Bone marrow (tissue), 2 donors: ENCODE measurements at regions not wholly inside any gene's neighbourhood (a gene's known extent, or its start where the extent isn't known, plus 50 kb on each side); places are given as distances from the start of the nearest gene placed in this dataset.

Source experiments
- DNase-seq, 2 donors: peaks; one replicate each; lab custom pipeline; 2025; lab: John Stamatoyannopoulos, UW

DNA sequence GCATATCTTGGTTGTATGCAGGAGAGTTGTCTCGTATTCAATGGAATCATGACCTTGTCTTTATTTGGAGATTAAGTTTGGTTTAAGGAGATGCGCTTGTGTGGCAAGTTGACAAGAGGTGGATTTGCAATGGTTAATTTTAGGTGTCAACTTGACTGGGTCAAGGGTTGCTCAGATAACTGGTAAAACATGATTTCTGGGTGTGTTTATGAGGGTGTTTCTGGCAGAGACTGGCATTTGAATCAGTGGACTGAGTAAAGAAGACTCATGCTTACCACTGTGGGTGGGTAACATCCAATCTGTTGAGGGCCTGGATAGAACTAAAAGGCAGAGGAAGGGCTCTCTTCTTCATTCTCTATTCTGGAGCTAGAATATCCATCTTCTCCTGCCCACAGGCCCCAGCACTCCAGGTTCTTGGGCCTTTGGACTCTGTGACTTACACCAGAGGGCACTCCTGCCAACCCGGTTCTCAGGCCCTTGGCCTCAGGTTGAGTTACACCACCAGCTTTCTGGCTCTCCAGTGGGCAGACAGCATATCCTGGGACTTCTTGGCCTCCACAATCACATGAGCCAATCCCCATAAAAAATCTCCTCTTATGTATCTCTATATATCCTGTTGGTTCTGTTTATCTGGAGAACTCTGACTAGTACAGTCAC lies 141.5 kb upstream of the ARID2 start:
- DNase-seq: no peak

DNA sequence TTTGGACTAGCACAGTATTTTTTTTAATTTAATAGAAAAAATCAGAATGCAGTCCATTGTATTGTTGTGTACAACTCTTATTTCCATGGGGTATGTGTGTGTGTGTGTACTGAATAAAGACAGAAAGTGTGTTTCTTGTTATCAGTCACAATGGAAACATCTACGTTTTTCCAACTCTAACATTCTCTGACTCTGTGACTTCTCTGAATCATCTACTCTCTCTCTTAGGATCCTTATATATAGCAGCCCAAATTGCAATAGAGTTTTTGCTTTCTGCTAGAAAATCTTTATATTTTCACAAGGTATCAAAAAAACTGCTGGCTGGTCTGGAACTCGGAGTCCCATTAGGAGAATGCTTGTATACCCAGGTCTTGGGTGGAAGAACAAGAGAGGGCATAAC lies 138.9 kb upstream of the ARID2 start:
- no peak for DNase-seq

DNA sequence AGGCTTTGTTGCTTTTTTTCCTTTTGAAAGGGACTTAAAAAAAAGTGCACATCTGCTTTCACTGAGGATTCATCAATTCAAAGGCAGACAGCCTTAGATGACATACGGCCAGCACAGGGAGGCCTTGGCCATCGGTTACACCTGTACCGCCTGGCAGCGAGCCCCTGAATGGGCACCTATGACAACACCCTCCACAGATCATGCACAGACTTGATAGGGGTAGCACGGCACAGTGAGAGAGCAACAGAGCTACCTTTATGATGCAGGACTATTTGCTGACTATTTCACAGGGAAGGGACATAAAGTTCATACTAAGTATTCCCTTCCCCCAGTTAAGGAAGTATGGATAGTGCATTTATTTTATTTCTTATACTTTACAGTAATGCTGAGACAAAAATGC lies 137.9 kb upstream of the ARID2 start:
- DNase-seq: no peak

DNA sequence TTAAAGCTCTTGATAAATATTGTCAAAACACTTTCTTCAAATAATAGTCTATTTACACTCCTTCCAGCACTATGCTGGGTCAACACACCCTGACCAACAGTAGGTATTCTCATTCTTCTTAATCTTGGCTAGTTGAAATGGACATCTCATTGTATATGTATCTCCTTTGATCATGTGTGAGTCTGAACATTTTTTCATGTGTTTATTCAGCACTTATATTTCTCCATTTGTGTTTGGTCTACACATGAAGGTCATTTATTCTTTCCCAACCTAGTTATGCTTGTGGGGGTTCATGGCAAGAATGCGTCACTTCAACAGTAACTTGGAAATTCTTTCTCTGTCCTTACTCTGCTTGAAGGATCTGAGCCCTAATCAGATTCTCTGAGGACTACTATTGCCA lies 133.1 kb upstream of the ARID2 start:
- no peak for DNase-seq

DNA sequence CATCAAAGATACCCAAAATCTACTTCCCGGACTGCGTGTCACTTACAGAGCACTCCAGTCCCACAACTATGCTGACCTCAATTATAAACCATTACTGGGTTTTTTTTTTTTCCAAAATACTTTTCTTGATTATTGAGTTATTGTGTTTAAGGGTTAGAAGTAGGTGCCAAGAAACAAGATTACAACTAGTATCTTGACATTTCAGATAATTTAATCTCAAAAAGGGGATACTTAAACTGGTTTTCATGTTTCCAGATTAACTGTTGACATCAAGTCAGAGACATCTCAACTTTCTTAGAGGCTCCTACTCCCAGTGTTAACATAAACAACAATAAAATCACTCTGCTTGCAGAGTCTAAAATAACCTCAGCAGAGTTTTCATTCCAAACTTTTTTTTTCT lies 131.2 kb upstream of the ARID2 start:
- no peak for DNase-seq

DNA sequence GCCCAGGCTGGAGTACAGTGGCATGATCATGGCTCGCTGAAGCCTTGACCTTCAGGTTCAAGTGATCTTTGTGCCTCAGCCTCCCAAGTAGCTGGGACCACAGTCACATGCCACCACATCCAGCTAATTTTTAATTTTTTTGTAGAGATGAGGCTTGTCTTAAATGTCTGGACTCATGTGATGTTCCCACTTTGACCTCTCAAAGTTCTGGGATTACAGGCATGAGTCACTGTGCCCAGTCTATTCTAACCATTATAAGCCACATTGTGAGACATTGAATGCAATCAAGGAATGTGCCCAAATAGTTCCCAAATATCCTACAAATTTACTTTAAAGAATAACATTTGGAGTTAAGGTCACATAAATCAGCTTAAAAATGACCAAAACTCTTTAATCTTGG lies 130.7 kb upstream of the ARID2 start:
- DNase-seq: no peak

DNA sequence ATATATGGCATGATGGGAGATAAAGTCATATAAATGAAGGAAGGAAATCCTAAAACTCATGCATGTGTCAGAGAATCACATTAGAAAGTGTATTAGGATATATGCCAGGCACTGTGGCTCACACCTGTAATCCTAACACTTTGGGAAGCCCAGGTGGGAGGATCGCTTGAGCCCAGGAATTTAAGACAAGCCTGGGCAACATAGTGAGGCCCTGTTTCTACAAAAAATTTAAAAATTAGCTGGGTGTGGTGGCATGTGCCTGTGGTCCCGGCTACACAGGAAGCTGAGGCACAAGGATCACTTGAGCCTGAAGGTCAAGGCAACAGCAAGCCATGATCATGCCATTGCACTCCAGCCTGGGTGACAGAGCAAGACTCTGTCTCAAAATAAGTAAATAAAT lies 130.3 kb upstream of the ARID2 start:
- DNase-seq: no peak

DNA sequence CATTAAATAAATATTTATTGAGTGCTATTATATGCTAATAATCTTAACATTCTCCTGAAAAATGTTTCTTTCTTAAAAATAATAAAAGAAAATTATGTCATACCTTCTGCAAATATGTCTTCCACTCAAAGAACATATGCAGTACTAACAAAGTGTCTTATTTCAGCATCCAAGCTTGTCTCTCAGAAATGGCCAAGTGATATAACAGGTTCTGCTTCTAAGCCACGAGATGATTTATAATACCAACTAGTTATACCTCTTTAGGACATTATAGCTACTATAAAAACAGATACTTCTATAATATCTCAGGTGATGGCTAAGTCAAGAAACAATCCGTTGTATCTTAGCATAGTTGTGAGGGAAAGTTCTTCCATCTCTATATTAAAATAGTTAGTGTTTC lies 128.1 kb upstream of the ARID2 start:
- DNase-seq: no peak

DNA sequence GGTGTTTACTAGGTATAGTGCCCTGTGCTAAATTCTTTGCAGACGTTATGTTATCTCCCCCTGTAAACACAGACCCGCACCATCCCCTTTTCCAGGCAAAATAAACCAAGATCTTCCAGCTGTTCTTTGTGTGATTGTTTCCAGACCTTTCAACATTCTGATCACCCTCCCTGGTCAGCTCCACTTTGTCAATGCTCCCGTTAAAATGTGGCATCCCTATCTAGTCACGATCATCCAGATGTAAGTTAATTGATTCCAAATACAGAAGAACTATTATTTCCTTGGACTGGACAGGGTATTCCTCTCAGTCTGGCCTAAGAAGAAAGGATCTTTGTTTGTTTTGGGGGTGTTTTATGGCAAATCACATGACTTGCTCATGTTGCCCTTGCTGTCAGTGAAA lies 127.6 kb upstream of the ARID2 start:
- no peak for DNase-seq

DNA sequence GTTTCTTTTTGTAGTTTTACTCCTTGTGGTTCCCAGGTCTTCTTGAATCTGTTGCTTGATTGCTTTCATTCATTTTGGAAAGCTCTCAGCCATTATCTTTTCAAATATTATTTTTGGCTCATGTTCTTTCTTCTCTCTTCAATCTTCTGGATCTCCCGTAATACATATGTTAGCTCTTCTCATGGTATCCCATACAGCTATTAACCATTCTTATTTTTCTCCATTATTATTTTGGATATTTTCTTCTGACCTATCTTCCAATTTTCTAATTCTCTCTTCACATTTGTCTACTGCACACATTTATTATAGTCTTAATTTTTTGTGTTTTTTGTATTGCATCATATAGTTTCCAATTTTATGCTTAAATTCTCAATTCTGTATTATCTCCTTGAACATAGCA lies 123.9 kb upstream of the ARID2 start:
- no peak for DNase-seq

DNA sequence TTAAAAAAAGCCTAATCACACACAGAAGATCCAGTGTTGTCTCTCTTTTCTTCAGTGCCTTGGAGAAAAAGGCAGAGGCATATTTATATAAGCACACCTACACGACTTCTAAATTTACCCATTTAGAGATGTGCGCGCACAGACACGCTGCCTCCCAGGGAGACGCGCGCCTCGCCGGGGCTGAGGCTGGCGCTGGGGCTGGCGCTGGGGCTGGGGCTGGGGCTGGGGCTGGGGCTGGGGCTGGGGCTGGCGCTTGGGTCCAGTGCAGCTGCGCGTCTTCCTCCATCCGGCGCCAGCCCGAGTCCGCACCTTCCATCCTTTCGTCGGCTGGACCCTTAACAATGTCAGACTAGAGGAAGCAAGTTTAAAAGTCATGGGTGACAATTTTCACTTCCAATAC lies 118.4 kb upstream of the ARID2 start:
- no peak for DNase-seq

DNA sequence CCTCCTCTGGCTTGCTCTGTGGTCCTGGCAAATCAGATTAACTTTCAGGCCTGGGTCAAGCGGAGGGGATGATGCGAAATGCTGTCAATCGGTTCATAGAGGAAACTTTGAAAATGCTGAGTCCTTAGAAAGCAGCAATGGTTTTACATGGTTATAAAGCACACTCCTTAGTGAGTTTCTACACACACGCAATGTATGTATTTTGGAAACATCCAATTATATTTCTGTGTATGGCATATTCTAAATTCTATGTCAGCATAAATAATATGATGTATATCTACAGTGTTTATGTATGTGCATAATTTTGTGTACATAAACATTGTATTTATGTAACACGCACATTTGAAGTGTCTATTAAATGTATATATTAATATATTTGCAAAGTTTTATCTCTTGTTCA lies 118.0 kb upstream of the ARID2 start:
- no peak for DNase-seq

DNA sequence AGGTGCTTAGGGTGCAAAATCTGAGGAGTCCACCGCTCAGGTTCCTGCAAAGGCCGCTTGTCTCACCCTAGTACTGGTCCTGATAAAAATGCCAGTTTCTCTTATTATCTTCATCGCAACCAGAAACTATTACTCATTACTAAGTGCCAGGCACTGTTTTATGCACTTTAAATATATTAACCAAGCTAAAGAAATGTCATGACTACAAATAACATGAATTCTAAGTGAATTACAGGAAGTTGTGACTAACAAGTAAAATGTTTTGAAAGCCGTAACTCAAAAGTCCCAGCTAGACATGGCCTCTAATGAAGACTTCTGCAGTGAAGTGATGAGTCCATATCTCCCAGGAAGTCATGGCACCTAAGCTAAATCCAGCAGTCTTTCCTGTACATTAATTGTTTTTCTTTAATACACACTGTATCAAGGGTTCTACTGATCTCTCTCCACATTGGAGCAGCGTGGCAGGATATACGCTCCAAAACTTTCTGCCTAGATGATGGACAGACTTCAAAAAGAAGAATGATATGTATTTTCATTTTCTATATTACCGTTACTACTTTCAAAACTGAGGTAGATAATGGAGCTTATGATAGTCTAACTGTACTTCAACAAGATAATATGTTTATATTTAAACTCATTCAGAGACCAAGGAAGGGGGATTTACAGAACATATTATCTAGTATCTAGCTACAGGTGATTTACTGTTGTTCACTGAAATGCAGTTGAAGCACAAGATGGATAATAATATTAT lies 117.3 kb upstream of the ARID2 start:
- no peak for DNase-seq

DNA sequence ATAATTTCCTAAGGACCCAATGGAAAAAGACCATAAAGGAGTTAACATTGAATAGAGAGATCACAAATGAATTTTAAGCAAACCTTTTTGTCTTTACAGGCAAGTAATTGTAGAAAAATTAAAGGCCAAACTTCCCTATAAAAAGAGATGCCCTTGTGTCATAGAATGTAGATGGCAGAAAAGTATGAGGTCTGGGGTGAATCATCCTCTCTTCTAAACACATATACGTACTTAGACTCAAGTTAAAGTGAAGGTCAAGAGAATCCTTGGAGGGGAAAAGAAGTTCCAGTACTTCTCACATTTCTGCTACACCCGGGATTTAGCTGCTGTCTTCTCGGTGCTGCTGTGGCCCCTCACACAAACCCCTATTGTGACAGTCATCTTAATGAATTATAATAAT lies 116.2 kb upstream of the ARID2 start:
- DNase-seq: no peak

DNA sequence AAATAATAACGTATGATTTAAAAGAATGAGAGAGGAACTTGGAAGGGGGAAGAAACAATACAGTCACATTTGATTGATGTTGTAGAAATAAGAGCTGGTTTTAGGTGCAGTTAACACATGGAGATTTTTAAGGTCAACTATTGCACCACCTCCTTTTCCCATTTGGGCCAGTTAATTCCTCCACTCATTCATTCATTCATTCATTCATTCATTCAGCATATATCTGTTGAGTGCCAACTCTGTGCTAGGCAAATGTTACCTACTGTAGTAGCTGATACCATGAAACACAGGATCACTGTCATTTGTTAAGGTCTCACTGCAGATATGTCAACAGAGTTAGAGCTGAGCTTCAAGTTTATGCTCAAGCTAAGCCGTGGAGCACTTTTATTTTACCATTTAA lies 115.7 kb upstream of the ARID2 start:
- no peak for DNase-seq

DNA sequence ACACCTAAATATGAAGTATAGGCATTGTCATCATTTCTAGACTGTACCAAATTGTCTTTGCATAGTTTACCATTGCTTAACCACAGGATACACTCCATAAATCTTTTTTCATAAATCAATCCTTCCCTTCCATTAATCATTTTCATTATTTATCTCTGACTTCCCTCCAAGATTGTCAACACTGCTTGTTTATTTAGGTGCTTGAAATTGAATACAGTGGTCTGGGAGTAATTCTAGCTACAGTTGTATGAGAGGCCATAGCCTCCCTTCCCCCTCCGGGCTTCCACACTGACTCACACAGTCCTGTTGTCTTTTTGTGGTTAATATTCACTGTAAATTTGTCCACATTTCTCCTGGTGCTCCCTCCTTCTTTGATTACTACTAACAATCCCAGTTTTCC lies 114.2 kb upstream of the ARID2 start:
- DNase-seq: no peak

DNA sequence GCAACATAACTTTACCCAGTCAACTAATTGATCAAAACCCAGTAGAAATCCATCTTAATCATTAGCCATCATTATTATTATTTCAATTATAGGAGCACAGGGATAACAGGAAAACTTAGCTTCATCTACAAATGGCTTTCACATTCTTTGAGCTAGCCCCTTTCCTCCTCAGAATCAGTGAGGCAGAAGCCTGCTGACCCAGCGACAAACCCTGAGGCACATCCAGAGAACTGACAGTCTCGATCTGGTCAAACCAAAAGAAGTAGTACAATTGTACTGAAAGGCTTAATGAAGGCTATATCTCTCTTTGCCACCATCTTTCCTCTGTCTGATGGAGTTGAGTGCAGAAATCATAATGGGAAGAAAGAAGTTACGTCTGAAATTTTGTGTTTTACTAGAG lies 109.8 kb upstream of the ARID2 start:
- no peak for DNase-seq

DNA sequence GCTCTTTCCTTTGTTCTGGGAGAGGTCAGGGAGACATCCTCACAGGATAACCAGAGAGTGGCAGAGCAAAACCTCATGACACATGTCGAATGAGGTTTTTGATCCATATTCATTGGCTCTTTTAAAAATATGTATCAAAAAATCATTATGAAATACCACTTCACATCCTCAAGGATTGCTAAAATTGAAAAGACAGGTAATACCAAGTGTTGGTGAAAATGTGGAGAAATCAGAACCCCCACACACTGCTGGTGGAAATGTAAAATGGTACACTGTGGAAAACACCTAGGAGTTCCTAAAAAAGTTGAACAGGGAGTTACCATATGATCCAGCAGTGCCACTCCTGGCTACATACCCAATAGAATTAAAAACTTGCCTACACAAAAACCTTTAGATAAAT lies 107.8 kb upstream of the ARID2 start:
- no peak for DNase-seq

DNA sequence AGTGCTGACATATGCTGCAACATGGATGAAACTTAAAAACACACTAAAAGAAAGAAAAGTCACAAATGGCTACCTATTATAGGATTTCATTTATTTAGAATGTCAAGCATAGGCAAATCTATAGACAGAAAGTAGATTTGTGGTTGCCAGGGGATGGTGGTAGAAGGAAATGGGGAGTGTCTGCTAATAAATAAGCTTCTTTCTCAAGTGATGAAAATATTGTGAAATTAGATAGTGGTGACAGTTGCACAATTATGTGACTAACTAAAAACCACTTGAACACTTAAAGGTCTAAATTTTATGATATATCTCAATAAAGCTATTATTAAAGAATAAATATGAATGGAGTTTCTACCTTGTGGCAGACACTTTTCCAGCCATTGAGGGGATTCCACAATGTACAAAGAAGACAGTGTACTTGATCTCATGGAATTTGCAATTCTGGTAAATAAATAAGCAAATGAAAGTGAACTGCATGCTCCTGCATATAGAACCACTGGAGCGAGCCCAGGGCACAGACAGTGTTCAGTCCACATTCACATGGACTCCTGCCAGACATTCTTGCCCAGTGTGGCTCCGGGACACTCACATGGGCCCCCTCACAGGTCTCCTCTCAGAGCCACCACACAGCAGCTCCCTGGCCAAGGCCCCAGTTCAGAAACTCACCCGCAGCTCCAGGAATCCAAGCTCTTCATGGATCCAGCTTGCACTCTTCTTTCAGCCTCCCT lies 107.1 kb upstream of the ARID2 start:
- no peak for DNase-seq

DNA sequence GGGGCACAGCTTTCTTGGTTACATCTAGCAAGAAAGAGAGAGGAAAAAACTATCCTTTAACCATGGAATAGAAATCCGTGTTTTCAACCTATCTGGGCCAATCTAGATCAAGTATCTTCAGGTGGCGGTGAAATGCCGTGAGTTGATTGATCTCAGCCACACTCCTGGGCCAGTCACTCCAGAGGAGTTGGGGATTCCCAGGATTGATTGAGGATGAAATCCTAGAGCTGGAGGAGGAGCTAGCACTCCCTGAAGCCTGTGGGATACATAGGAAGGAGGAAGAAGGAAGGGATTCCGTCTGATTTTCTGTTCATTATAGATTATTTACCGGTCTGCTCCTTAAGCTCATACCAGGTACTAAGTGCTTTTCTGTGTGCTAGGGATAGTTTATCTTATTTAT lies 106.3 kb upstream of the ARID2 start:
- no peak for DNase-seq

DNA sequence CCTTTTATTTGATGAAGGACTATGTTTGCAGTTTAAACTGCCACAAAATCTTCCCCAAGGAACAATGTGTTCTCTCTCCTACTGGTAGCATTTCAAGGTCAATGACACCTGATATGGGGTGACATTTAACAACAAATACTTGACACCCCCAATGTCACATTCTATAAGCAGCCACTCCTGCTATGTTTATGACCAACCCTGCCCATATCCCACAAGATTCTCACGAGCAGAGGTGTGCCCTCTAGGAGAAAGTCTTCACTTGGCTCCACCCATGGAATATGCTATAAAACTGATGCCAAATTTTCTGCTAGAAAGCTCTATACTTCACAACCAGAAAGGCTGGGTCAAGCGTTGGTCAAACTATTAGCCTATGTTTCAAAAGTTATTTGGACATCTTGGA lies 105.6 kb upstream of the ARID2 start:
- DNase-seq: no peak

DNA sequence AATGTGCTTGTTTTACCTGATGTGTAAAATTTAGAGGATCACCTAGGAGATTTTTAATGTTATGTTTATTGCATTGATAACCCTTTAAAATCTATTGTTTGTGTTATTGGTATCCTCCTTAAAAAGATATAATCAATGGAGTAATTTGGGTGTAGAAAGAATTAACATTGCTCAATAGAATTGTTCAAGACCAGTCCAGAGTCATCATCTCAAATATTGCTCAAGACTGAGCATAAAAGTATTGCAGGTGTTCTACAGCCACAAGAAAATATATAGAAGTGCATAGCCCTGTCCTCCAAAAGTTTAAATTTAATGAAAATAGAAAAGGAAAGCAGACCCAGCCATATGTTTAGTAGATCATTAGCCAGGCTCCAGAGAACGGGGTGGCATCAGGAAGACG lies 102.5 kb upstream of the ARID2 start:
- no peak for DNase-seq

DNA sequence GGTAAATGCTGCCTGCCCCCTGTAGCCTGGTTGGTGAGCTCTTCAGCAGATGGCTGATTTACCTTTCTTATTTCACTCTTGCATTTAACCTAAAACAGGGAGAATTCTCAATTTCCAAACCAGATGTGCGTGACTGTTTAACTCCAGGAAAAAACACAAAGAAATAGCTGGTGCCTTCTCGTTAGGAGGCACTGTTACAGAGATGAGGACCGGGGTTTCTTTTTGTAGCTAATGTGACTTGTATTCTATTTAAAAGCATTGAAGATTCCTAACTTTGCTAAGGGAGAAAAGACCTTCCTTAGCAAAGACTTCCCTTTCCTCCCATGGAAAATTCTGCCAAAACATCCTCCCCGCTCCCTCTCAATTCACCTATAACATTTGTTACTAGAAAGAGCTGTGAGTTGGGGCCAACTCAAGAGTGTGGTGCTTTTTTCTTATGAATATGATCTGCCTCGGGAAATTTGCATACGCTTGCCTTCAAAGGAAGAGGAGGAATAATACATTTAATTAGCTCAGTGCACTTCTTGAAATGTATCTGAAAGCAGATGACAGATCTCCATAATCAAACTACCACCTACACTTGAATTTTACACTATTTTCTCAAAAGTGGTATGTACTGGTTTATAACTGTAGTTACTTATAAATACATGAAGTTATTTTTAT lies 102.0 kb upstream of the ARID2 start:
- no peak for DNase-seq
